ENCODE measurements at regions not wholly inside any gene's neighbourhood (a gene's known extent, or its start where the extent isn't known, plus 50 kb on each side); places are given as distances from the start of the nearest gene placed in this dataset.

DNA sequence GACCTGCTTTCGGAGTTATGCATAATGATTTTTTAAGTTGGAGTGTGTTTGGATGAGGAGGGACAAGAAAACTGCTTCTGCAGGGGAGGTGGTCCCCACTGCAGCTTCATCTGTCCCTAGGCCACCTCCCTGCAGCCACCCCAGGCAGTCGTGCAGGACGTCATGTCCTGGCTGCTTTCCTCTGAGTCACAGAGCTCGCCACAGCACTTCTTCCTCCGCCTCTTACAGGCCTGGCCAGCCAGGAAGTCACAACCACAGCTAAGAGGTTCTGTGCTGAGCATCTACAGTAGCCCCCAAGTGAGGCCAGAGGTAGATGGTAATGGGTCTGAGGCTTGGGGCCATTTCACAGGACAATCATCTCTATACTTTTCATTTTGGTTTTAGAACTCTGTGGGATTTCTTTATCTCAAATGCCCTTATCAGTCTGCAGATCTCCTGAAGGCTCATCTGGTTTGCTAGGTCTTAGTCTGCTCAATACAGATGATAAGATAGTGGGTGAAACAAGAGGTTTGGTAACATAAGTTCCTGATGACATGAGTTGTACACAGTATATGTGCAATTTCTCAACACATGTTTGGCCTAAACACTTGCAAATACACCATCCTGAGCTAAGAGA lies 106.4 kb downstream of the ARF6 start:
- no peak for DNase-seq (ENCODE audit: low read depth)

DNA sequence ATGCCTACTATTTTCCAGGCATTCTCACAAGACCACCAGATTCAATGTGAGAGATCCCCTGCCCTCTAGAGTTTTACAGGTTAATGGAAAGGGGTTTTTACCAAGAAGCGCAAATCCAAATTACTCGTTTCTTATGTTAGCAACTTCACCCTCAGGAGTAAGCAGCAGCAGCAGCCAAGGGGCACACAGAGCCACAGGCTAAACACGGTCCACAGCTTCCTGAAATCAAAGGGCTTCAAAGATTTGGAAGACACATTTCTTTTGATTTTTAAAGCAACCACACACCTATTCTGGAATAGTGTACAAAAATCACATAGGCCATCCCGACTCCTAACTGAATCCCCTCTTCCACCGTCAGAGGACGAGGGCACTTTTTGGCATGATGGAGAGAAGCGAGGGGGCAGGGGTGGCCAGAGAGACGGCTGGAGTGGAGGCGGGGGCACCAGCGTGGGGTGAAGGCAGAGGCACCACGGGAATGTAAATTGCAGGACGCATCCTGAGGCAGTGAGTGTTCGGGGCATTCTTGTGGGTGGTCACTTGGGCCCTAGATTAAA lies 107.0 kb downstream of the ARF6 start:
- DNase-seq (ENCODE audit: low read depth): no peak

DNA sequence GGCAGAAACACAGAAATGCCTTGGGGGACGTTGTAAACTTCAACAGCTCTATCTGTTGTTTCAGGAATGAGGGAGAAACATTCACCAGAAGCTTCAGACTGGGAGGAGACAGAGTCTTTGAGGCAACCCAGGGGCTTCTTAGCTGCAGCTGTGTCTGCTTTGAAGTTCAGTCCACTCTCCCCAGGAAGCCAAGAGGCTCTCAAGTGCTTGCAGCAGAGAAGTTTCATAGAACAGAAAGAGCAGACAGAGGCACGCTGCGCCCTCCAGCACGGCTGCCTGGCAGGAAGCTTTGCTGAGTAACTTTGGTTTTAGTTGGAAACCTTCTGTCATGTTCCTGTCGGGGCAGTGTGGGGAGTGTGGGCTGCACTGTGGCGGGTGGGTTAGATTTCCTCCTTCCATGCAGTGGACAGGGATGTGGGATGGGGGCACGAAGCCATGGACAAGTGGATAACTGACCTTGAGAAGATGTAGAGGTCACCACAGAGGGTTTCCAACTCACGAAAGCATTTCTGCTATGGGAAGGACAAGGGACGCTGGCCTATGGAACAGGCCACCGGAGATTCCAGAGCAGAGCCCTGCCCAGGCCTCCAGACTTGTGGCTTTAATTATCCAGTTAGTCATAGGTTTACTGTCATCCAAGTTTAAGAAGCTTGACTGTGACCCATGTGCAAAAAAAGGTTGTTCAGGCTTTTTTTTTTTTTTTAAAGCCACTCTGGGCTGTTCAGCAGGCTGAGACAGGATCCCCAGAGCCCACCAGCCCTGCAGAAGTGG lies 107.7 kb downstream of the ARF6 start:
- DNase-seq (ENCODE audit: low read depth): peak; percentile 89

DNA sequence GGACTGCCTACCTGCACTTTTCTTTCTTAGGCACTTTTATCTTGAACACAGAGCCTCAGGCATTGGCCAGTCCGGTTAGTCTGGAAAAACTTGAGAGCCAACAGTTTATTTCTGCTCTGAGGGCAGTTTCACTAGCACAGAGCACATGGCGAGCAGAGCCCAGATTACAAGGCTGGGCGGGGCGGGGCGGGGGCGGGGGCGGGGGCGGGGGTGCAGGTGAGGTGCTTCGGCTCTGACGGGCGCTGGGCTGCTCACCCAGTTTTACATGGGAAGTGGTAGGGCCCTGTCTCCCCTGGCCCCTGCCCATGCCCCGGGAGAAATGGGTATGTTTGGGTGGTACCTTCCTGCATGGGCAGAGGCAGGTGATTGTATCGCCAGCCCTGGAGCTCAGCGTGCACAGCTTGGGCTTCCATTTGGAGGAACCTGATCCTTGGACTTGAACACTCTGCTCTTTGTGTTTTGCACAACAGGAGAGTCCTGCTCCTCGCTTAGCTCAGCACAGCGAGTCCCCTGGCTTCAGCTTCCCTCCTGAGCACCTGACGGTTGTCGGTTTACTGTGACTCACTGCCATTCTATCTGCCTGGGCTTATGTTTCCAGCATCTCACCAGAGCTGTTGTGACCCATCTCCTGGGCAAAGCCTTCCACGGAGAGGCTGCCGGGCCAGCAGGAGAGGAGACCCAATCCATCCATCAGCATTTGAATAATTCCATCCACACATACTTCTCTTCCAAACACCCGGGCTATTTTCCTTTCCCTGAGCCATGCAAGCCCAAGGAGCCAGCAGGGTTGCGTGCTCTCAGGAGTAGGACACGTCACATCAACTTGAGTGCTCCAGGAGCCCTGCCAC lies 108.5 kb downstream of the ARF6 start:
- DNase-seq (ENCODE audit: low read depth): peak; percentile 92

DNA sequence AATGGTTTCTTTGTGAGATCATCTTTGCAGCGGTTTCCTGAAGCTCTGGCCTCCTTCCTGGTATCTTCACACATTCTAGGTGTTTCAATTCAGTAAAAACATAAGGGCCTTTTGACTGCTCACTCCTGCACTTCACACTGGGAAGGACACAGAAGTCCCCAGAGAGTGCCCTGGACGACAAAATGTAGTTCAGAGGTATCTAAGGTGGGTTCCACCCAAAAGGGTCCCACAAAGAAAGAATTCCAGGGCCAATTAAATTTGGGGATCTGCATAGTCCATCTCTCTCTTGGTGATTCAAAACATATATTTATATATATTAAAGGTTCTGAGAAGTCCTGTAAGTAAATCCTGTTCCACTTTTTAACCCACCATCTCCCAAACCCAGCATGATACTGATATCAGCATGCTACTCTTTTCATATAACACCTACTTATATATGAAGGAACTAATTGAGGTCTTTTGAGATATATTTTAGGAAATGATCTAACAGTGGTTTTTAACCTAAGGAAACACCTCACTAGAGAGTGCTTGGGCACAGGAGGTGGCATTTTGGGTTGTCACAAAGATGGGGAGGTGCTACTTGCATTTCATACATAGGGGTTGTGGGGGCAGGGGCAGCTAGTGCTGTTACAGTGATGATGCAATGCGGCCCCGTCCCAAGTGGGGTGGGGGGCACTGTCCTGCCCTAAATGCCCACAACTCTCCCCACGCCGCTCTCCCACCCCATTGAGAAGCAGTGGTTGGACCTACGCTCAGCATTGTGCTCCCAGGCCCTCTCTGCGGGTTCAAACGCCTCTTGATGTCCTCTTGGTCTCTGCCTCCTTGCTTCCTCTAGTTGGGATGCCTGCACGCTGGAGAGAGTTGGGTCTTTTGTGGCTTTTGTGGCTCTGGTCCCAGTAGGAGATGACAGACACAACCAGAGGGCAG lies 109.4 kb downstream of the ARF6 start:
- no peak for DNase-seq (ENCODE audit: low read depth)

DNA sequence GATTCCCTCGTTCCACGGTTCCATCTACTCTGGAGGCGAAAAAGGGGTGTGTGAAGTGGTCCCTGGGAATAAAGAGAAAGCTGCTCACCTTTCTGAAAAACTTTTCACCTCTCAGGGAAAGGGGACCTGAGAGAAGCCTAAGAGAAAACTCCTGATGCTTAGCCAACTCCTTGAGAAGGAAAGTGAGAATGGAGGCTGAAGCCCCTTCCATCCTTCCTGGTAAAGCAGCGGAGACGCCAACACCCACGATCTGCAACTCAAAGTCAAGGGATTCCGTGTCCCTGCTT lies 110.0 kb downstream of the ARF6 start:
- DNase-seq (ENCODE audit: low read depth): no peak

DNA sequence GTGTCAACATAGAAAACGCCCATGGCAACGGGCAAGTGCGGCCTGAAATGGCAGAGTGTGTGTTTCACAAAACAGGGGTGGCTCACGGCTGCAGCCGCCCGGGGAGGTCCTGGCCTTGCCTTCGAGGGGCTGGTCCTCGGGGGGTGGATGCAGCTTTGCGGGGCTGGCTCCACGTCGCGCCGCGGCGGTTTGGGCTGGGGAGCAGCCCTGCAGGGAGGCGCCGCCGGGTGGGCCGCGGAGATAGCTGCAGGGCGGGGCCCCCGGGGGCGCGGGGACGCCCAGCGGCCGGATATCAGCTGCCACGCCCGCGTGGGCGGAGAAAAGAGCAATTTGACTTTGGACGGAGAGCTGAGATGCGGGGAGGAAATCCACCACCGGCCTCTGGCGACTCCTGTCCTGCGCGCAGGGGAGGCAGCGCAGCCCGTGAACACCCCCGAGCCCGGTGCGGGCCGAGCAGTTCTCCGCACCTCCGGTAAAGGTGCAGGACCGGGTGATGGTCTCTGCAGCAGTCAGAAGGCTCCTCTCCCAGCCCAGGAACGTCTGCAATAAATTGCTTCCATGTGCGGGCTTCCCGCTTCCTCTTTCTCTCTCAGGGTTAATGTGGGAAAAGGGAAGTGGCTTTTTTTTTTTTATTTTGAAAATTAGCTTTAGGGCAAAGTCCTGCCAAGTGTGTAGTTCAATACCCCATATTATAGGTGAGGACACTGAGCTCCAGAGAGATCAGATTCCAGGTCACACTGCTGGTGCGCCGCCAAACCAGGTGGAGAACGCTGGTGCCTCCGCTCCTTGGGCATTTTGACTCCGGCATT lies 110.5 kb downstream of the ARF6 start:
- DNase-seq (ENCODE audit: low read depth): no peak

DNA sequence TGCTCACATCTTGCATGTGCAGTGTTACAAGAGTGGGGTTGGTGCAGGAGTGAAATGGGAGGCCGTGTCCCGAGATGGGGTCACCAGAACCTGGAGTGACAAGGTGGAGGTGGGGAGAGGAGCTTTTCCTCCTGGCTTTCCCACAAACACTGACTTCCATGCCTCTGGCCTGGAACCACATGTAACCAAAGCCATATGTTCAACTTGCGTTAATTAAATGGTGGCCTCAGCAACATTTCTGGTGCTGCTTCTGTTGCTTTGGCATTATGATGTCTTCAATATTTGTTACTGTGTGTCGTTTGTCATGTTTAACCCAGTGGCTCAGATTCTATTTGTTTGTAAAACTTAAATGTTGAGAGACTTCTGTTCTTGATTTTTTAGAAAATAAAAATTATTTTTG lies 110.2 kb downstream of the VCPKMT start:
- no peak for DNase-seq (ENCODE audit: low read depth)

DNA sequence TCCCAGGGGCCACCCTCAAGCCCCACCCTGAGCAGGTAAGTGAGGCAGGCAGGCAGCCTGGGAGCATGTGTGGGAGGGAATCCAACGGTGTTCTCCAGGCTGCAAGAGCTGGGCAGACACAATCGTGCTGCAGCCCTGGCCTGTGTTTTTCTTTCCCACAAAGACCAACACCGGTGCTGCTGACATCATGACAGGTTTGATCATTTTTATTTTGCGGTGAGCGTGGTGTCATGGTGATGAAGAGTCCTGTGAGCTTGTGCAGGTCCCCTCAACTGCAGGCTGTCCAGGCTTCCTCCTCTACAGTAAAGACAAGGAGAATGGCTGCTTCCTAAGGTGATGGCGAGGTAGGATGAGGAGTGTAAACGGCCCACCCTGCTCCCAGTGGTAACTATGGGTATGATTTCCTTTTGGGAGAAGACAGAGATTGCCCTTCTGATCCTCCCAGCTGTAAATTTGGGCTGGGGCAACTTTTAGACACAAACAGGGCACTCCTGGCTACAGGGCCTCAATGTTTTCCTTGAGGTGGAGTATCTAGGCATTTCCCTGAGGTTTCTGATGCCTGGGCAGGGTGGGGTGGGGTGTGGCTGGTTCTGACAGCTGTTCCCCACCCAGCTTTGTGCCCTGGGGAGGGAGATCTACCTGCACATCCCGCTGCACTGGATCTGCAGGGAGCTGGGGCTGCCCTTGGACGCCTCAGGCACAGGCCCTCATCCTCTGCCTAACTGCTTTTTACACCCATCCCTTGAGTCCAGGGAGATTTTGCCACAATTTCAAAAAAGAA lies 109.1 kb downstream of the VCPKMT start:
- DNase-seq (ENCODE audit: low read depth): no peak

DNA sequence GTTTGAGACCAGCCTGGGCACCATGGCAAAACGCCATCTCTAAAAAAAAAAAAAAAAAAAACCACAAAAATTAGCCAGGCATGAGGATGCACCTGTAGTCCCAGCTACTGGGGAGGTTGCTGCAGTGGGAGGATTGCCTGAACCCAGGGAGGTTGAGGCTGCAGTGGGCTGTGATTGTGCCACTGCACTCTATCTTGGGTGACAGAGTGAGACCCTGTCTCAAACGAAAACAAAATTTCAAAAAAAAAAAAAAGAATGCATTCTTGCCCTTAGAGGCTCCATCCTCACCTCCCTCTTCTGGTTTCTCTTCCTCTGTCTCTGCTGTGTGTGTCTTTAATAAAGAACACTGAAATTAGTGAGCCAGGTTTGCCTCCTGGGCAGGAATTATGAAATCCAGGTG lies 107.8 kb downstream of the VCPKMT start:
- DNase-seq (ENCODE audit: low read depth): no peak

DNA sequence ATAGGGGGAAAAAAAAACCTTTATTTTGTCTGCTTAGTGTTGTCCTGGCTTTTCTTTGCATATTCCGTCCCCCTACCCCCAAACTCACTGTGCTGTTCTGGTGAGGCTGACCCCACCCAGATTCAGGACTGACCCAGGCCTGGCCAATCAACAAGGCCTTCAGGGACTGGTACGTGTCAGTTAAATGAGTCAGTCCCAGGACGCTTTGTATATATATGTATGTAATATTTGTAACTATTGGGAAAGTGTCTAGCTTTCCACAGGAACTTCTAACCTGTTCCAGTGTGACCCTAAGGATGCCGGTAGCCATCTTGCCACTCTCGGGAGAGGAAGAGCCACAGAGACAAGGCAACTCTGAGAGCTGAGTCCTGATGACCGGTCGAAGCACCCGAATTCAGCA lies 107.4 kb downstream of the VCPKMT start:
- DNase-seq (ENCODE audit: low read depth): no peak

DNA sequence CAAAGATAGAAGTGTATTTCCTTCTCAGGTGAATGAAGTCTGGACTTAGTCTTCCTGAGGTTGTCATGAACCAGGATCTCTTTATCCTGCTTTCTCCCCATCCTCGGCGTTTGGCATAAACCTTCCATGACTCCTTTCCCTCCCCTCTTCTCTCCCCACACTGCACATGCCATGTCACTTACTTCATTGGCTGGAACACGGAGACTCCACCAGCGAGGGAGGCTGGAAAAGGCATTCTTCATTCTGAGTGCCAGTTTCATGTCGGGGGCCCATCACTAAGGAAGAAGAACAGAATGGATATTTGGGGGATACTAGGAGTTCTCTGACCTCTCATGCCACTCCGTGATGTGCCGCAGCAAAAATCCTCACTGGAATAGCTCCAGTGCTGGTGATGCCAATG lies 105.6 kb downstream of the VCPKMT start:
- DNase-seq (ENCODE audit: low read depth): no peak

DNA sequence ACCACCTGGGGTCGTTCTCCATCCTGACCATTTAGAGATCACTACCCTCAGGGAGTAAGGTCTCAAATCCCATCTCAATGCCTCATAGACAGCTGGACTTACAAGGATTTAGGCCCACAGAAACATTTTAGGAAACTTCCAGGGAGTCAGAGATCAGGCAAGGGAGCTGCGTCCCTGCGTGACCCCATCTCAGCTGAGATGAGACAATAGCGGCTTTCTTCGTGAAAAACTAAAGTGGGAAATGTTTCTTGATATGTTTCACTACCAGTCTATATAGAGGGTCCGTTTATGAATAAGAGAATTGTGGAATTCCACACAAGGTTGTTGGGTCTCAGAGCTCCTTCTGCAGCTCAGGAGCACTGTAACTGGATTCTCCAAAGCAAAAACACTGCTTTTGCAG lies 105.1 kb downstream of the VCPKMT start:
- no peak for DNase-seq (ENCODE audit: low read depth)

DNA sequence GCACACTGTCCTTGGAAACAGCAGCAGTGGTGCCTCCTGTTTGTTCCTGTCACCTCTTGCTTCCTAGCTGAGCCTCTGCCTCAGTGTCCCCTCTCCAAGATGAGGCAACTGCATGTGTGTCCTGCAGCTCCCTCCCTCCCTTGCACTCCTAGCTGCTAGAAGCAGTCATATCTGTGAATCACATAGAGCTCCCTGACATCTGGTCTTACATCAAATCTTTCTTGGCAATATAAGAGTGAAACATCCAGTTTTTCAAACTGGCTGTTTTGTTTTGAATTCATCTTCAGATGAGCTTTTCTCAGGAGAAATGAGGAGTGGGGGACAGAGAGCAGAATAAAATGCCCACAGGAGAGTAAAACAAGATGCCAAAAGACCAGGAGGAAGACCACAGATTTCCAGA lies 103.7 kb downstream of the VCPKMT start:
- no peak for DNase-seq (ENCODE audit: low read depth)

DNA sequence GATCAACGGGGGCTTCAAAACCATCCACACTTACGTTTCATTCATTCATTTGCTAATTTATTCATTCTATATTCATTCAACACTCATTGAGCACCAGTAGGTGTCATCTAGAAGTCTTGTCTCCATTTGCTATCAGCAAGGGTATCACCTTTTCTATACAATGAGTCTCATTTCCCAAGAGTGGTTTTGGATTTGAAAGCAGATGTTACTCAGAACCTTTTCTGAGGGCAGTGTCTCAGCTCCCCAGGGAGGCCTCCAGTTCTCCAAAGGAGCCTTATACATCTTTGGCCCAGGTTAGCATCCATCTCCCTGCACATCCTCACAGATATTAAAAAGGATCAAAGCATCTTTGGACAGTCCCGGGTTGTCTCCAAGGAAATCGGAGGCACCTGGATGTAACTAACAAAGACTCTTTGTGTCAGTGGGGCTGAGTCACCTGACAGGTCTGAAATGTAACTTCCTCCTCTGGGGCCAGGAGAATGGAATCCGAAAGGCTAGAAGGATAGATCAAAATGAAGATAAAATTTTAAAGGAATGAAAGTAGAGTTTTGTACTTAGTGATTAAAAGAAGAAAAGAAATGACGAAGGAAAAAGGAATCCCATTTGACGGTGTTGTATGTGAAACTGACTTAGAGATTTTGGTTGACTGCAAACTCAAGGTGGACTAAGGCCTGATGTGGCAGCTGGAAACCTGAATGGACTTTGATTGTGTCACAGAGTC lies 103.0 kb downstream of the VCPKMT start:
- no peak for DNase-seq (ENCODE audit: low read depth)

DNA sequence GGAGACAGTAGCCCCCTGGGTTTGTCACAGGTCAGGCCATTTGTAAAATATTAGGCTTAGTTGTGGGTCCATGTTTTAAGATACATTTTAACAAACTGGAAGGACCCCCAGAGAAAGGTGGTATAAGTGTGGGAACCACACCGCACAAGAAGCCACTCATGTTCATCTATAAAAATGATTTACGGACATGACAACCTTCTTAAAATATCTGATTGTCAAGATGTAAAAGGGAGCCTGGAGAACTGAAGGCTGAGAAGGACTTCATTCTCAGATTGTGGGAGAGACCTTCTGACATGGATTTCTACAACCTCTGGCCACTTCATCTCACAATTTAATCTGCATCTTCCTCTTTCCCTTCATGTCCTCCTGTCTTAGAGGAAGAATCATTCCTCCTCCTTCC lies 102.4 kb downstream of the VCPKMT start:
- DNase-seq (ENCODE audit: low read depth): no peak

DNA sequence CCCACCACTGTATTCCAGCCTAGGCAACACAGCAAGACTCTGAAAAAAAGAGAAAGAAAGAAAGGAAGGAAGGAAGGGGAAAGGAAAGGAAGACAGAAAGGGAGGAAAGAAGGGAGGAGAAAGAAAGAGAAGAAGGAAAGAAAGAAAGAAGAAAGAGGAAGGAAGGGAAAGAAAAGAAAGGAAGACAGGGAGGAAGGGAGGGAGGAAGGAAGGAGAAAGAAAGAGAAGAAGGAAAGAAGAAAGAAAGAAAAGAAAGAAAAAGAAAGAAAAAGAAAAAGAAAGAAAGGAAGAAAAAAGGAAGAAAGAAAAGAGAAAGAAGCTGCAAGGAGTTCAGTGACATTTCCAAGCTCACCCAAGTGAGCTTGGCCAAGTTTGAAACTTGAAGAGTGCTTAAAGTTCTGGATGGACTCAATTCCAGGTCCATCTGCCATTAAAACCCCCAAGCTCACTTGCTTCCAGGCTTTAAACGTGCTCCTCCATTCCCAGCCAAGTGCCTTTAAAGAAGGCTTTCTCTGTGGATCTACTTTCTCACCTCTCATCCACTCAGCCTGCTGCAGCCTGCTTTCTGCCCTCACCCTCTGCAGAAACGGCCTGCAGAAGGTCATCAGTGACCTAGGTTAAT lies 101.5 kb downstream of the VCPKMT start:
- no peak for DNase-seq (ENCODE audit: low read depth)

DNA sequence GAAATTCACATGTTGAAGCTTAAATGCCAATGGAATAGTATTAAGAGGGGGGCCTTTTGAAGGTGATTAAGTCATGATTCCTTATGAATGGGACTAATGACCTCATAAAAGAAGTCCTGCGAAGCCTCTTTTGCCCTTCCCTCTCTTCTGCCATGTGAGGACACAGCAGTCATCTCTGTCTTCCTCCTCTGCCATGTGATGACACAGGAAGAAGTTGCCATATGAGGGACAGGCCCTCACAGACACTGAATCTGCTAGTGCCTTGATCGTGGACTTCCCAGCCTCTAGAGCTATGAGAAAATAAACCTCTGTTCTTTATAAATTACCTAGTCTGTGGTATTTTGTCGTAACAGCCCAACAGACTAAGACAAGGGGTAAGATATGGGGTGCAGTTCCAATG lies 100.7 kb downstream of the VCPKMT start:
- no peak for DNase-seq (ENCODE audit: low read depth)

All from GM04503 (cell line).